Suprapubic skin (tissue), 3 donors: ENCODE measurements at regions not wholly inside any gene's neighbourhood (a gene's known extent, or its start where the extent isn't known, plus 50 kb on each side); places are given as distances from the start of the nearest gene placed in this dataset.

ENCODE experiments used
- POLR2AphosphoS5 ChIP-seq, 3 donors: sonication (generic); formaldehyde crosslinking; IDR thresholded peaks; one replicate each; pipeline ENCODE4 v1.6.1; 2017; ENCODE audit warnings: antibody characterized with exemption in 3 of 3
- TF ChIP-seq, protein P1 (sequence below), 2 donors: fragments of 200-600 bp in 1 of 2; fragments of 450-650 bp in 1 of 2; sonication (generic) in 1 of 2; IDR thresholded peaks; one replicate each; pipeline ENCODE4 v1.5.1; 2016 to 2019; ENCODE audit warnings: antibody characterized with exemption in 2 of 2, mild to moderate bottlenecking in 1 of 2, moderate library complexity in 1 of 2

DNA sequence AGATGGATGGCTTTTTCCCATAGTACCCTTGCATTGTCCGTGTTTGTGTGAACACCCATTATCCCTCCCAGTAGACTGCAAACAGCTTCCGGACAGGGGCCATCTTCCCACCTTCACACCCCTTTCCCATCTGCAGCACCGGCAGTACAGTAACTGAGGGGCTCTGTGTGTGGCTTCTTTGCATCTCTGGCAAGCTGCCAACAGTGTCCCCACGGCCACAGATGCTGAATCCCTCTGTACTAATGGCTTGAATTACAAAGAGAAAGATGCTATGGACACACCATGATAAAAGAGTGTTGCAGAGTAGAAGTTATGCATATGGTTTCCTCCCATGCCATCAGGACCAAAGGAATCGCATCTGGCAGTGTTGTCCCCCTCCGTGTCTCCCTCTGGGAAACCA is 101.1 kb upstream of the CDYL start:
- no peak for TF ChIP-seq POLR2AphosphoS5 (IDR thresholded peaks at IDR 0.05)
- TF ChIP-seq, protein P1, sequence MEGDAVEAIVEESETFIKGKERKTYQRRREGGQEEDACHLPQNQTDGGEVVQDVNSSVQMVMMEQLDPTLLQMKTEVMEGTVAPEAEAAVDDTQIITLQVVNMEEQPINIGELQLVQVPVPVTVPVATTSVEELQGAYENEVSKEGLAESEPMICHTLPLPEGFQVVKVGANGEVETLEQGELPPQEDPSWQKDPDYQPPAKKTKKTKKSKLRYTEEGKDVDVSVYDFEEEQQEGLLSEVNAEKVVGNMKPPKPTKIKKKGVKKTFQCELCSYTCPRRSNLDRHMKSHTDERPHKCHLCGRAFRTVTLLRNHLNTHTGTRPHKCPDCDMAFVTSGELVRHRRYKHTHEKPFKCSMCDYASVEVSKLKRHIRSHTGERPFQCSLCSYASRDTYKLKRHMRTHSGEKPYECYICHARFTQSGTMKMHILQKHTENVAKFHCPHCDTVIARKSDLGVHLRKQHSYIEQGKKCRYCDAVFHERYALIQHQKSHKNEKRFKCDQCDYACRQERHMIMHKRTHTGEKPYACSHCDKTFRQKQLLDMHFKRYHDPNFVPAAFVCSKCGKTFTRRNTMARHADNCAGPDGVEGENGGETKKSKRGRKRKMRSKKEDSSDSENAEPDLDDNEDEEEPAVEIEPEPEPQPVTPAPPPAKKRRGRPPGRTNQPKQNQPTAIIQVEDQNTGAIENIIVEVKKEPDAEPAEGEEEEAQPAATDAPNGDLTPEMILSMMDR (IDR thresholded peaks at IDR 0.05) = no peak
